GM23338 (cell line): ENCODE measurements at regions not wholly inside any gene's neighbourhood (a gene's known extent, or its start where the extent isn't known, plus 50 kb on each side); places are given as distances from the start of the nearest gene placed in this dataset.

ENCODE experiments used
- CREB1 ChIP-seq: fragments of 250-450 bp; sonication (Bioruptor Pico); IDR thresholded peaks from 2 replicates; pipeline ENCODE4 v1.5.0; 2020; ENCODE audit warnings: low read depth, mild to moderate bottlenecking, moderate library complexity
- CTCF ChIP-seq, 2 experiments: fragments of 200-600 bp in 1 of 2; sonication (generic) in 1 of 2; conservative IDR thresholded peaks; 2 replicates each; pipeline versions ENCODE4 v1.5.1 to v1.6.1; 2016 to 2017; ENCODE audit warnings: antibody characterized with exemption in 2 of 2, low read depth in 2 of 2, mild to moderate bottlenecking in 2 of 2, moderate library complexity in 1 of 2
- ETS1 ChIP-seq: IDR thresholded peaks from 2 replicates; pipeline ENCODE4 v1.6.1; 2016; ENCODE audit warnings: antibody characterized with exemption
- EZH2 ChIP-seq: fragments of 200-600 bp; sonication (generic); IDR thresholded peaks from one replicate; pipeline ENCODE4 v1.8.0; 2017; ENCODE audit warnings: antibody characterized with exemption, mild to moderate bottlenecking, low read depth; ENCODE audit not compliant: unreplicated experiment
- EZH2phosphoT487 ChIP-seq: fragments of 200-600 bp; sonication (generic); IDR thresholded peaks from one replicate; pipeline ENCODE4 v1.8.1; 2018; ENCODE audit warnings: antibody characterized with exemption; ENCODE audit not compliant: unreplicated experiment
- JUNB ChIP-seq: IDR thresholded peaks from one replicate; pipeline ENCODE4 v1.6.1; 2016; ENCODE audit warnings: antibody characterized with exemption; ENCODE audit not compliant: unreplicated experiment
- NANOG ChIP-seq: IDR thresholded peaks from 2 replicates; pipeline ENCODE4 v1.6.1; 2016; ENCODE audit warnings: antibody characterized with exemption, borderline replicate concordance
- POLR2AphosphoS5 ChIP-seq: IDR thresholded peaks from 2 replicates; pipeline ENCODE4 v1.6.1; 2016; ENCODE audit warnings: antibody characterized with exemption, low read depth
- REST ChIP-seq: IDR thresholded peaks from one replicate; pipeline ENCODE4 v1.6.1; 2018; ENCODE audit warnings: antibody characterized with exemption; ENCODE audit not compliant: unreplicated experiment
- ZNF462 ChIP-seq: fragments of 250-450 bp; sonication (Bioruptor Pico); IDR thresholded peaks from 2 replicates; pipeline ENCODE4 v1.5.0; 2020; ENCODE audit warnings: mild to moderate bottlenecking, moderate library complexity

- TF ChIP-seq JUNB (no peak), CTCF (conservative IDR thresholded peaks at IDR 0.05; ENCODE audit: low read depth in 2 of 2) (no peak), POLR2AphosphoS5 (no peak), CREB1 (CRISPR knock-in tag) (no peak), REST (no peak), EZH2 (no peak), EZH2phosphoT487 (no peak), ZNF462 (CRISPR knock-in tag) (no peak), NANOG (no peak), ETS1 (no peak)
These were observed 57.4 kb downstream of the KCNRG start for GRCh38 chr13:50072676-50073075.
